OCI-LY7 (cell line): ENCODE measurements at regions not wholly inside any gene's neighbourhood (a gene's known extent, or its start where the extent isn't known, plus 50 kb on each side); places are given as distances from the start of the nearest gene placed in this dataset.

ENCODE experiments used
- EZH2phosphoT487 ChIP-seq: fragments of 200-600 bp; sonication (generic); IDR thresholded peaks from 2 replicates; pipeline ENCODE4 v1.6.1; 2018; ENCODE audit warnings: low read depth, borderline replicate concordance, mild to moderate bottlenecking, mixed run types, antibody characterized with exemption, low read length, moderate library complexity, mixed read lengths
- TF ChIP-seq, protein P1 (sequence below): fragments of 200-600 bp; sonication (generic); conservative IDR thresholded peaks from 2 replicates; pipeline ENCODE4 v1.5.1; 2014; ENCODE audit warnings: mild to moderate bottlenecking, antibody characterized with exemption, low read length, moderate library complexity, mixed read lengths

DNA sequence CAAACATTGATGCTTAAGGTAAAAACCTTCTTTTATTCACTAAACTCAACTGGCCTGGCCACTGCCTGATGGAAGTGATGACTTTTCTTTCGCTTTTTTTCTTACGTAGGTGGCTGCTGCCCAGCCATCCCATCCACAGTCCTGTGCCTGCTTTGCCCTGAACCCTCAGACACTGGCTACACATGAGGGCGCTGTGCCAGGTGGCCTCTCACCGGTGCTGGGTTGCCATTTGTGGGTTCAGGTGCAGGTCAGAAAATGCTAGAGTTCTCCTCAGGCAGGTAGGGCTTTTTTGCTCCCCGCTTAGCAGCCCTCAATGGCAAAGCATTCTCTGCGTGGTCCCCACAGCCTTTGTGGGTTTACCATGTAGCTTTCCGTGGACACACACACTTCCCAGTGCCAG is 88.3 kb upstream of the PRR23E start:
- TF ChIP-seq, protein P1, sequence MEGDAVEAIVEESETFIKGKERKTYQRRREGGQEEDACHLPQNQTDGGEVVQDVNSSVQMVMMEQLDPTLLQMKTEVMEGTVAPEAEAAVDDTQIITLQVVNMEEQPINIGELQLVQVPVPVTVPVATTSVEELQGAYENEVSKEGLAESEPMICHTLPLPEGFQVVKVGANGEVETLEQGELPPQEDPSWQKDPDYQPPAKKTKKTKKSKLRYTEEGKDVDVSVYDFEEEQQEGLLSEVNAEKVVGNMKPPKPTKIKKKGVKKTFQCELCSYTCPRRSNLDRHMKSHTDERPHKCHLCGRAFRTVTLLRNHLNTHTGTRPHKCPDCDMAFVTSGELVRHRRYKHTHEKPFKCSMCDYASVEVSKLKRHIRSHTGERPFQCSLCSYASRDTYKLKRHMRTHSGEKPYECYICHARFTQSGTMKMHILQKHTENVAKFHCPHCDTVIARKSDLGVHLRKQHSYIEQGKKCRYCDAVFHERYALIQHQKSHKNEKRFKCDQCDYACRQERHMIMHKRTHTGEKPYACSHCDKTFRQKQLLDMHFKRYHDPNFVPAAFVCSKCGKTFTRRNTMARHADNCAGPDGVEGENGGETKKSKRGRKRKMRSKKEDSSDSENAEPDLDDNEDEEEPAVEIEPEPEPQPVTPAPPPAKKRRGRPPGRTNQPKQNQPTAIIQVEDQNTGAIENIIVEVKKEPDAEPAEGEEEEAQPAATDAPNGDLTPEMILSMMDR, result no peak
- TF ChIP-seq EZH2phosphoT487, result no peak
